HG03354 (cell line): ENCODE measurements at regions not wholly inside any gene's neighbourhood (a gene's known extent, or its start where the extent isn't known, plus 50 kb on each side); places are given as distances from the start of the nearest gene placed in this dataset.

Experiments used
- ATAC-seq: cut with Tn5 transposase; IDR thresholded peaks from one replicate; pipeline ENCODE4 v1.9.1; 2021; ENCODE audit warnings: mild to moderate bottlenecking; ENCODE audit not compliant: unreplicated experiment, poor library complexity, severe bottlenecking

GRCh38 chr1:90650401-90650800 lies 66.7 kb downstream of the BARHL2 start:
- ATAC-seq = no peak

GRCh38 chr1:90640325-90640724 lies 76.8 kb downstream of the BARHL2 start:
- ATAC-seq = no peak

GRCh38 chr1:90622666-90623065 lies 94.4 kb downstream of the BARHL2 start:
- ATAC-seq = no peak

- ATAC-seq = no peak
These were observed 95.1 kb downstream of the BARHL2 start for GRCh38 chr1:90621986-90622385.

GRCh38 chr1:90616395-90616794 lies 100.7 kb downstream of the BARHL2 start:
- ATAC-seq = no peak

GRCh38 chr1:90614872-90615271 lies 102.2 kb downstream of the BARHL2 start:
- ATAC-seq = no peak

- no peak for ATAC-seq
These were observed 103.7 kb downstream of the BARHL2 start for GRCh38 chr1:90613371-90613770.

- no peak for ATAC-seq
These were observed 105.1 kb downstream of the BARHL2 start for GRCh38 chr1:90612033-90612432.

GRCh38 chr1:90607736-90608135 lies 109.4 kb downstream of the BARHL2 start:
- no peak for ATAC-seq

GRCh38 chr1:90605070-90605469 lies 112.0 kb downstream of the BARHL2 start:
- ATAC-seq = no peak

GRCh38 chr1:90593312-90593711 lies 123.8 kb downstream of the BARHL2 start:
- no peak for ATAC-seq

- no peak for ATAC-seq
These were observed 125.1 kb downstream of the BARHL2 start for GRCh38 chr1:90591970-90592356.

- ATAC-seq = no peak
These were observed 125.6 kb downstream of the BARHL2 start for GRCh38 chr1:90591355-90591969.

GRCh38 chr1:90580176-90580575 lies 136.9 kb downstream of the BARHL2 start:
- ATAC-seq = no peak

GRCh38 chr1:90579212-90579802 lies 137.8 kb downstream of the BARHL2 start:
- ATAC-seq = peak; percentile 85

- ATAC-seq = no peak
These were observed 142.3 kb downstream of the BARHL2 start for GRCh38 chr1:90574692-90575370.

- no peak for ATAC-seq
These were observed 143.4 kb downstream of the BARHL2 start for GRCh38 chr1:90573736-90574135.

GRCh38 chr1:90572446-90572845 lies 144.7 kb downstream of the BARHL2 start:
- no peak for ATAC-seq

GRCh38 chr1:90568436-90568835 lies 148.7 kb downstream of the BARHL2 start:
- no peak for ATAC-seq

GRCh38 chr1:90564164-90564563 lies 152.9 kb downstream of the BARHL2 start:
- ATAC-seq = no peak

GRCh38 chr1:90562892-90563291 lies 154.2 kb downstream of the BARHL2 start:
- ATAC-seq = no peak
